ENCODE measurements at regions not wholly inside any gene's neighbourhood (a gene's known extent, or its start where the extent isn't known, plus 50 kb on each side); places are given as distances from the start of the nearest gene placed in this dataset.

GRCh38 chr11:122226810-122227379 lies 110.9 kb upstream of the BLID start:
- Mint-ChIP-seq H3K9me3 (ENCODE audit: unreplicated experiment) (no peaks in the 10 kb centered on the region), H3K4me1 (ENCODE audit: unreplicated experiment) (peaks cover 5% of the 10 kb centered on the region), H3K36me3 (ENCODE audit: low read depth, unreplicated experiment) (no peaks in the 10 kb centered on the region), H3K4me3 (ENCODE audit: unreplicated experiment) (no peak overlapping the region), H3K27me3 (ENCODE audit: unreplicated experiment) (no peaks in the 10 kb centered on the region), H3K27ac (ENCODE audit: unreplicated experiment) (no peak overlapping the region)
- DNase-seq (ENCODE audit: low spot score): no peak
- TF ChIP-seq, protein P1, sequence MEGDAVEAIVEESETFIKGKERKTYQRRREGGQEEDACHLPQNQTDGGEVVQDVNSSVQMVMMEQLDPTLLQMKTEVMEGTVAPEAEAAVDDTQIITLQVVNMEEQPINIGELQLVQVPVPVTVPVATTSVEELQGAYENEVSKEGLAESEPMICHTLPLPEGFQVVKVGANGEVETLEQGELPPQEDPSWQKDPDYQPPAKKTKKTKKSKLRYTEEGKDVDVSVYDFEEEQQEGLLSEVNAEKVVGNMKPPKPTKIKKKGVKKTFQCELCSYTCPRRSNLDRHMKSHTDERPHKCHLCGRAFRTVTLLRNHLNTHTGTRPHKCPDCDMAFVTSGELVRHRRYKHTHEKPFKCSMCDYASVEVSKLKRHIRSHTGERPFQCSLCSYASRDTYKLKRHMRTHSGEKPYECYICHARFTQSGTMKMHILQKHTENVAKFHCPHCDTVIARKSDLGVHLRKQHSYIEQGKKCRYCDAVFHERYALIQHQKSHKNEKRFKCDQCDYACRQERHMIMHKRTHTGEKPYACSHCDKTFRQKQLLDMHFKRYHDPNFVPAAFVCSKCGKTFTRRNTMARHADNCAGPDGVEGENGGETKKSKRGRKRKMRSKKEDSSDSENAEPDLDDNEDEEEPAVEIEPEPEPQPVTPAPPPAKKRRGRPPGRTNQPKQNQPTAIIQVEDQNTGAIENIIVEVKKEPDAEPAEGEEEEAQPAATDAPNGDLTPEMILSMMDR (IDR thresholded peaks at IDR 0.05; ENCODE audit: unreplicated experiment): no peak

DNA sequence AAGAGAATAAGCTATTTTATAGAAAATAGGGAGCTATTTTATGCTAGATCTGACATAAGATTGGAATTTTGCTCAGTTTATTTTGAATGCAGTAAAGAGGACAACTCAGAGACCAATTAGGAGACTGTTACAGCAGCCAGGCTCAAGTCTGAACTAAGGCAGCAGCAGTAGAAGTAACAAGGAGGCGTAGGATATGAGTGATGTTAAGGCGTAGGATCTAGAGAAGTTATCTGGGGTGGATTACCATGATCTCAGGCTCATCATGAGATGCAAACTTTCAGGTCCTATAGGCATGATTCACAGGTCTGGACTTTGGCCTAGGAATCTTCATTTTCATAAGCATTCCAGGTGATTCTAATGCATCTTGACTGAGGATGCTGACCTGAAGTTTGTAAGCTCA lies 108.9 kb upstream of the BLID start:
- Mint-ChIP-seq H3K4me3 (ENCODE audit: unreplicated experiment) (no peak overlapping the region), H3K36me3 (ENCODE audit: low read depth, unreplicated experiment) (no peaks in the 10 kb centered on the region), H3K4me1 (ENCODE audit: unreplicated experiment) (peaks cover 5% of the 10 kb centered on the region), H3K27me3 (ENCODE audit: unreplicated experiment) (no peaks in the 10 kb centered on the region), H3K27ac (ENCODE audit: unreplicated experiment) (no peak overlapping the region), H3K9me3 (ENCODE audit: unreplicated experiment) (no peaks in the 10 kb centered on the region)
- no peak for DNase-seq (ENCODE audit: low spot score)
- TF ChIP-seq, protein P1 (IDR thresholded peaks at IDR 0.05; ENCODE audit: unreplicated experiment): no peak

DNA sequence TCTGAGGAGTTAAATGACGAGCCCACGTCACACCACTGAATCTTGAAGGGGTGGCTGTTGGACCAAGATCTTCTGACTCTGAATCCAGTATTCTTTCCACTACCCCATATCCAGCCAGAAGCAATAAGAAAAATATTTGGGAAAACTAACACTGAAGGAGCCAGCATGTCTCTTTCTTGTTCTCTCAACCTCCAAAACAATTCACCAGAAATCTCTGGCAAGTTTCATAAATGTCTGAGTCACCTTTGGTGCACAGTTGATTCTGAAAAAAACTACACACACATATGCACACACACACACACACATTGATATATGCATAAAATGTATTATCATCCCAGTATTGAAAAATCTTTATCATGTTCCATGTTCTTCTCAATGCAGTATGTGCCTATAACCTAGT lies 104.3 kb upstream of the BLID start:
- no peak for DNase-seq (ENCODE audit: low spot score)
- no peaks in the 10 kb centered on the region for H3K9me3 Mint-ChIP-seq (ENCODE audit: unreplicated experiment)
- no peaks in the 10 kb centered on the region for H3K36me3 Mint-ChIP-seq (ENCODE audit: low read depth, unreplicated experiment)
- TF ChIP-seq, protein P1 (IDR thresholded peaks at IDR 0.05; ENCODE audit: unreplicated experiment): no peak
- H3K27me3 Mint-ChIP-seq (ENCODE audit: unreplicated experiment): no peaks in the 10 kb centered on the region
- no peaks in the 10 kb centered on the region for H3K4me1 Mint-ChIP-seq (ENCODE audit: unreplicated experiment)
- H3K27ac Mint-ChIP-seq (ENCODE audit: unreplicated experiment): no peak overlapping the region
- no peak overlapping the region for H3K4me3 Mint-ChIP-seq (ENCODE audit: unreplicated experiment)

DNA sequence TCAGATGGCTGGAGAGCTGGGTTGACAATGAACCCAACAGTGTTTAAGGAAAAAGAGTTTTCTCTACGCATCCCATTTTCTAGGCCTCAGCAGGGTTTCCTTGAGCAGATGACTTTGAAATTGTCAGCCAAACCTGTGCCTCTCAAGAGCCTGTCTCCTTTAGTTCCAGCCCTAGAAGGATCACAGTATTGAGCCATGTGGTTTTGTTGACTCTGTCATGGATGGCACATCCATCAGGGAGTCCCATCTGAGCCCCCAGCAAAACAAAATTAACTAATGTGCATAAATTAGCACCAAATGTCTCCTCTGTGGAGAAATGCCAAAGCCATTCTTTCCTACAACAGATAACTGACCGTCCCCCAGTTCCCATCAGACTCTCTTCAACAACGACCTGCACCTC lies 103.8 kb upstream of the BLID start:
- no peaks in the 10 kb centered on the region for H3K9me3 Mint-ChIP-seq (ENCODE audit: unreplicated experiment)
- no peak for DNase-seq (ENCODE audit: low spot score)
- H3K4me1 Mint-ChIP-seq (ENCODE audit: unreplicated experiment): no peaks in the 10 kb centered on the region
- no peaks in the 10 kb centered on the region for H3K27me3 Mint-ChIP-seq (ENCODE audit: unreplicated experiment)
- no peak overlapping the region for H3K4me3 Mint-ChIP-seq (ENCODE audit: unreplicated experiment)
- TF ChIP-seq, protein P1 (IDR thresholded peaks at IDR 0.05; ENCODE audit: unreplicated experiment): no peak
- H3K27ac Mint-ChIP-seq (ENCODE audit: unreplicated experiment): no peak overlapping the region
- H3K36me3 Mint-ChIP-seq (ENCODE audit: low read depth, unreplicated experiment): no peaks in the 10 kb centered on the region

GRCh38 chr11:122215244-122215992 lies 99.4 kb upstream of the BLID start:
- TF ChIP-seq, protein P1 (IDR thresholded peaks at IDR 0.05; ENCODE audit: unreplicated experiment): peak; percentile 85
- H3K27ac Mint-ChIP-seq (ENCODE audit: unreplicated experiment): no peak overlapping the region
- DNase-seq (ENCODE audit: low spot score): peak; percentile 80

More at GRCh38 chr11:122215244-122215992, 99.4 kb upstream of the BLID start:
- no peaks in the 10 kb centered on the region for H3K27me3 Mint-ChIP-seq (ENCODE audit: unreplicated experiment)
- H3K9me3 Mint-ChIP-seq (ENCODE audit: unreplicated experiment): no peaks in the 10 kb centered on the region
- no peaks in the 10 kb centered on the region for H3K36me3 Mint-ChIP-seq (ENCODE audit: low read depth, unreplicated experiment)
- H3K4me3 Mint-ChIP-seq (ENCODE audit: unreplicated experiment): no peak overlapping the region
- H3K4me1 Mint-ChIP-seq (ENCODE audit: unreplicated experiment): no peaks in the 10 kb centered on the region
